GM21367 (cell line): ENCODE measurements at regions not wholly inside any gene's neighbourhood (a gene's known extent, or its start where the extent isn't known, plus 50 kb on each side); places are given as distances from the start of the nearest gene placed in this dataset.

Source experiments
- ATAC-seq: cut with Tn5 transposase; IDR thresholded peaks from one replicate; pipeline ENCODE4 v1.9.1; 2021; ENCODE audit not compliant: unreplicated experiment

- no peak for ATAC-seq
These were observed 226.0 kb upstream of the TPM1 start for GRCh38 chr15:62816342-62817069.

DNA sequence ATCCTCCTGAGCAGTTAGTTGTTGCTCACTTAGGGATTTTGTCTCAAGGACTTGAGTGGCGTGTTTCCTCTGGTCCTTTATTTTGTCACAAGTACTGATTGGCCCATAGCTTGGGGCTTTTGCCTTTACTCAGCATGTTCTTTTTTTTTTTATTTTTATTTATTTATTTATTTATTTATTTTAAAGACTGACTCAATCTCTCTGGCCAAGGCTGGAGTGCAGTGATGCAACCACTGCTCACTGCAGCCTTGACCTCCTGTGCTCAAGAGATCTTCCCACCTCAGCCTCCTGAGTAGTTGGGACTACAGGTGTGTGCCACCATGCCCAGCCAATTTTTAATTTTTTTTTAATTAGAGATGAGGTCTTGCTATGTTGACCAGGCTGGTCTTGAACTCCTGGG, 223.9 kb upstream of the TPM1 start:
- ATAC-seq = no peak

- ATAC-seq = no peak
These were observed 221.0 kb upstream of the TPM1 start for GRCh38 chr15:62821384-62822131.

DNA sequence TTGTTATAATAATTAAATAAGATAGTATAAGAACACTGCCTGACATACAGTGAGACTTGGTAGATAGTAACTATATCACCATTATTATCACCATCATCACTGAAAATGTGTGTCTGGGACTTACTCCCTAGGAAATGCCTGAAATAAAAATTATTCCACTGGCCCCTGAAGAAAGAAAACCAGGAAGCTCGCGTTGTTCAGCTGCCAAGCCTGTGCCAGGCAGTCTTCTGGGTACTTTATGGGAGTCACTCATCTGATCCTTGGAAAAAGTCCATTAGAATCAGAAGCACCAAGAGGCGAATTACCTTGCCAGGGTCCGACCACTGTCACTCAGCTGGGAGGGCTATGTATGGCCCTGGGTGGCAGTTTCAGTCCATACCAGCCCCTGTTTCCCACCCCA, 220.3 kb upstream of the TPM1 start:
- no peak for ATAC-seq

DNA sequence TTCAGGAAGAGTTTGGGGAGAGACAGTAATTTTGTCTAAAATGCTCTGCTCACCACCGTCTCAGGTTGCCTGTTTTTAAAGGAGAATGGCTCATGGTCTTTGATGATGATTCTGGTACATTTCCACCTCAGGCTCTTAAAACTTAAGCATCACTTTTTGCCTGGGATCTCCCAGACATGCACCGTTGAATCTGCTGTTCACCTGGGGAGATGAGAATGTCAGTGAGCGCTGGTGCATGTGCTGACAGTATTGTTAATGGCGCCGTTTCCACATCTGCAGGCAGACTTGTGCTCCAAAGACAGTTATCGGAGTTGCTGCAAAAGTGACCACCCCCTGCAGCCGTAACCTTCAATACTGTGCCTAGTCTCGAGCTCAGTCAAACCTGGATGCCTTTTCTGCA, 219.0 kb upstream of the TPM1 start:
- ATAC-seq = no peak

- ATAC-seq = no peak
These were observed 218.2 kb upstream of the TPM1 start for GRCh38 chr15:62824111-62825015.

GRCh38 chr15:62825191-62825590, 217.4 kb upstream of the TPM1 start:
- ATAC-seq = no peak

DNA sequence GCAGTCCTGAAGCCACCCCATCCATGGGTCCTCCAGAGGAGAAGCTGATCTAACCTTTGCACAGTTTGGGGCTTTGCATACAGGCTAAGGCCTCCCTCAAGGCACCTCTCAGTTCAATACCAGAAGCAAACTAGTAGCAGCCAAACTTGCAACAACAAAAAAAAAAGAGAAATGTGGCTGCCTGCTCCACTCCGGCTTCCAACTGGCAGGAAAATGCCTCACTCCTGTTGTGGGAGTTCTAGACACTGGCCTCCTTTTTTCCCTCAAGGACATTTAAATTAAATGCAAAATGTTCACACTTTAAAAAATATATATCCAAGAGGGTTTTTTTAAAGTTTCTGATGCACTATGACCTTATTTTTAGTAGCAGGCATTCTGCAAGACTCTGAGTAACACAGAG, 216.0 kb upstream of the TPM1 start:
- no peak for ATAC-seq

DNA sequence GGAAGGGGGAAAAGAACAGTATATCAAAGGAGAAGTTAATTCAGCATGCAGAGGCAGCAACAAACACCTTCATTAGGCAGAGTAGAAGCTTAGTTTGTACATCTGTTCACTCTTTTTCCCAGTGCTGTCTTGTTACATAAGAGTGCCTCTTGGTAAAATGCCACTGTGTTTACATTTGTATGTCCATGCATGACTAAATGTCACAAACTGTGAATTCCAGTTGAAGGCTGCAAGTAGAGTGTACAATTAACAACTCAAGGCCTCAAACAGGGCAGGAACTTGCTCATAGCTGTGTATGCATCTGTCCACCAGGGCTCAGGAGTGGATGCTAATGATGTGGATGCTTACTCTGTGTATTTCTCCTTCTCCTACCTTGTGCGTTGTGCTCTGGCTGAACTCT, 214.2 kb upstream of the TPM1 start:
- ATAC-seq = no peak

DNA sequence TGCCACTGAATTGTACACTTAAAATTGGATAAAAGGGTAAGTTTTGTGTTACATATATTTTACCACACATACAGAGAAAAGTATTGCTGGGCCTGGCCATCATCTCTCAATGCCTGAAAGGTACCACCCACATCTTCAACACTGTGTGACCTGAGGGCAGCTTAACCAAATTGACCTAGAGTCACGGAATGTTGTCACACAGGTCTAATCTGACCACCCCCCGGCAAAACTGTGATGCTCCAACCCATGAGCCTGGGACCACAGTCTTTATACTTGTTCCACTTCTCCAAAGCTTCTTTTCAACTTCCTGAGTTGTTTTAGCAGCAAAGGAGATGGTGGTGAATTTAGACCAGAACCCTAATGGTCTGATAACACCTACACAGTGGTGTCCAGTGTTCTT, 210.3 kb upstream of the TPM1 start:
- ATAC-seq = no peak

DNA sequence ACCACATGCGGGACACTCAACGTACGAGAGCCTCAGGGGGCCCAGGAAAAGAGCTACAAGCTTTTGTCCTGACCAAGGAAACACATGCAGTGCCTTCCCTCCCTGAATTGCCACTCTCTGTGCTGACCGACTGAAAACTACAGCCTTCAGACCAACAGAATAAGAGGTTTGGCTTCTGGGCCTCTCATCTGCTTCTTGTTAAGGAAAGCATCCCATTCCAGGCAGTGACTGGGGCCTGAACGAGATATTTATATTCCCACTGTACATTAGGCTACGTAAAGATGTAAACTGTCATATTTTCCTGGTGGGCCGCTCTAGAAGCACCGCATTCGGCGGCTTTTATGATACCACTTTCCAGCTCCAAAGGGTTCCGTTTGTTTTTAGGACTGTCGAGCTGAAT, 208.9 kb upstream of the TPM1 start:
- ATAC-seq = no peak

- ATAC-seq = no peak
These were observed 207.7 kb upstream of the TPM1 start for GRCh38 chr15:62834686-62835329.

- ATAC-seq = no peak
These were observed 207.2 kb upstream of the TPM1 start for GRCh38 chr15:62835351-62835750.

GRCh38 chr15:62835762-62836161, 206.8 kb upstream of the TPM1 start:
- ATAC-seq = no peak

- no peak for ATAC-seq
These were observed 201.8 kb upstream of the TPM1 start for GRCh38 chr15:62840526-62841268.

GRCh38 chr15:62841269-62841628, 201.3 kb upstream of the TPM1 start:
- no peak for ATAC-seq

DNA sequence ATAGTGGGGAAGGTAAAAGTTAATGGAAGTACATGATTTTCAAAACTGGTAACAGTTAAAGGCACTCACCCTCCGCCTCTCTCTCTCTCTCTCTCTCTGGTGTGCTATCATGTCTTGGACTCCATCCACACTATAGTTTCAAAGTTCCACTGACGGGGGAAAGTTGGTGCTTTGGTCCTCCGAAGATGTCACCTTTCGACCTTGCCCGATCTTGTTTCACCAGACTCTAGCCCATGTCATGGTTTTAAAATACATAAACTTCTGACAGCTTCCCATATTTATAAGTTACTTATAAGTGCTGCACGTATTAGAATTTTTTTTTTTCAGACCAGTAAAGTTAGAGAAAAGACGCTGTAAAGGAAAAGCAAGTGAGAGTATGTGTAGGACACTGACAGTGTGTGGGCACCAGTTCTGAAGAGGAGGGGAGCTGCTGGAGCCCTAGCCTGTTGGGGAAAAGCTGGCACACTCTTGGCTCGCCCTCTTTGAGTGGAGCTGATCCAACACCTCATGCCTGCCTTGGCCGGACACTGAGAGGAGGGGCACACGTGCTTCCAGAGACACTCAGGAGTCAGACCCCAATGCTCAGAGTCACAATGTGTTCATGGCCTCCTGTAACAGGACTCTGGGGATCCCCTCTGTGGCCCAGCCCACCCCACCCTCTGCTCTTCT, 200.5 kb upstream of the TPM1 start:
- no peak for ATAC-seq

GRCh38 chr15:62843311-62843710, 199.2 kb upstream of the TPM1 start:
- ATAC-seq = no peak

- ATAC-seq = no peak
These were observed 197.8 kb upstream of the TPM1 start for GRCh38 chr15:62844564-62845240.
